Sigmoid colon (tissue), 6 donors: ENCODE measurements at regions not wholly inside any gene's neighbourhood (a gene's known extent, or its start where the extent isn't known, plus 50 kb on each side); places are given as distances from the start of the nearest gene placed in this dataset.

Experiments used
- DNase-seq: peaks from one replicate; pipeline ENCODE4 v3.0.0-alpha.2; 2019
- H3K27ac ChIP-seq, 4 donors: fragments of 200-600 bp; sonication (generic); one replicate each; pipeline ENCODE4 v1.5.1; 2016 to 2019; ENCODE audit warnings: mild to moderate bottlenecking in 1 of 4
- H3K27me3 ChIP-seq, 3 donors: fragments of 200-600 bp; sonication (generic); one replicate each; pipeline ENCODE4 v1.5.1; 2019; ENCODE audit warnings: mild to moderate bottlenecking in 1 of 3
- H3K36me3 ChIP-seq, 4 donors: fragments of 200-600 bp; sonication (generic); one replicate each; pipeline ENCODE4 v1.5.1; 2016 to 2019
- H3K4me1 ChIP-seq, 4 donors: fragments of 200-600 bp; sonication (generic); one replicate each; pipeline ENCODE4 v1.5.1; 2017 to 2019
- H3K4me3 ChIP-seq, 4 donors: fragments of 200-600 bp; sonication (generic); one replicate each; pipeline ENCODE4 v1.5.1; 2017 to 2019; ENCODE audit warnings: mild to moderate bottlenecking in 2 of 4, moderate library complexity in 1 of 4
- H3K9me3 ChIP-seq, 4 donors: fragments of 200-600 bp in 3 of 4; sonication (generic) in 3 of 4; one replicate each; pipeline versions ENCODE4 v1.5.1 to v1.6.1; 2013 to 2019
- CTCF ChIP-seq, 4 experiments: fragments of 450-650 bp in 3 of 4; fragments of 200-600 bp in 1 of 4; IDR thresholded peaks; one replicate each; pipeline ENCODE4 v1.5.1; 2016 to 2019; ENCODE audit warnings: antibody characterized with exemption in 4 of 4, mild to moderate bottlenecking in 3 of 4, moderate library complexity in 2 of 4
- EP300 ChIP-seq, 4 donors: sonication (generic); formaldehyde crosslinking; IDR thresholded peaks; one replicate each; pipeline ENCODE4 v1.6.1; 2017; ENCODE audit warnings: antibody characterized with exemption in 4 of 4
- POLR2A ChIP-seq, 2 donors: fragments of 450-650 bp; IDR thresholded peaks; one replicate each; pipeline ENCODE4 v1.6.1; 2016; ENCODE audit warnings: antibody characterized with exemption in 2 of 2, mild to moderate bottlenecking in 2 of 2, moderate library complexity in 2 of 2
- POLR2AphosphoS5 ChIP-seq, 4 donors: sonication (generic); formaldehyde crosslinking; IDR thresholded peaks; one replicate each; pipeline ENCODE4 v1.6.1; 2017; ENCODE audit warnings: antibody characterized with exemption in 4 of 4
- WGBS, 2 donors: extraction: QIAGEN DNeasy Blood & Tissue Kit; methylation state at CpG; one replicate each; pipeline ENCODE4 v1.1.7; 2013; 5-methylcytosine and 5-hydroxymethylcytosine counted together
- intact Hi-C: fragments of 100-400 bp; cut with DNase I; formaldehyde crosslinking; loops from one replicate; pipeline ENCODE4 v1.15.1; 2023
- small RNA-seq, 3 donors: library from RNA; depleted of rRNA; stranded (forward); fragments of <200 nt; gene quantifications; one replicate each; pipeline ENCODE3, GENCODE V24; 2016
- donor health status: healthy with polysubstance abuse.
- donor health status: healthy.

- H3K27me3 ChIP-seq = no peaks in the 10 kb centered on the region
- TF ChIP-seq POLR2AphosphoS5 (IDR thresholded peaks at IDR 0.05) (no peak), CTCF (IDR thresholded peaks at IDR 0.05) (no peak), EP300 (IDR thresholded peaks at IDR 0.05) (no peak), POLR2A (IDR thresholded peaks at IDR 0.05) (no peak)
- no peak for DNase-seq
- WGBS, 2 donors = 94 to 97% methylated on average over 2 of the region's 2 CpGs
- no peaks in the 10 kb centered on the region for H3K4me1 ChIP-seq
- H3K4me3 ChIP-seq = no peak overlapping the region
- no peak overlapping the region for H3K27ac ChIP-seq
- H3K36me3 ChIP-seq = no peaks in the 10 kb centered on the region
- intact Hi-C loops = no loop called here
- no peaks in the 10 kb centered on the region for H3K9me3 ChIP-seq
Measured at GRCh38 chr2:181836583-181836982, 54.9 kb upstream of the ITPRID2 start.

- TF ChIP-seq POLR2A (IDR thresholded peaks at IDR 0.05) (no peak), POLR2AphosphoS5 (IDR thresholded peaks at IDR 0.05) (no peak), EP300 (IDR thresholded peaks at IDR 0.05) (no peak), CTCF (IDR thresholded peaks at IDR 0.05) (no peak)
- Histone ChIP-seq H3K4me3 (no peak overlapping the region), H3K27me3 (no peaks in the 10 kb centered on the region), H3K36me3 (no peaks in the 10 kb centered on the region), H3K27ac (no peak overlapping the region), H3K4me1 (no peaks in the 10 kb centered on the region), H3K9me3 (no peaks in the 10 kb centered on the region)
- 84 to 92% methylated on average over 2 of the region's 2 CpGs for WGBS, 2 donors
- intact Hi-C loops = no loop called here
- no peak for DNase-seq
Measured at GRCh38 chr2:181837563-181837962, 54.0 kb upstream of the ITPRID2 start.

GRCh38 chr2:181839811-181840210 is 51.7 kb upstream of the ITPRID2 start:
- H3K9me3 ChIP-seq = no peaks in the 10 kb centered on the region
- WGBS, 2 donors = 86 to 94% methylated on average over 1 of the region's 1 CpG
- no peaks in the 10 kb centered on the region for H3K4me1 ChIP-seq
- TF ChIP-seq POLR2A (IDR thresholded peaks at IDR 0.05) (no peak), POLR2AphosphoS5 (IDR thresholded peaks at IDR 0.05) (no peak), EP300 (IDR thresholded peaks at IDR 0.05) (no peak), CTCF (IDR thresholded peaks at IDR 0.05) (no peak)
- H3K36me3 ChIP-seq = no peaks in the 10 kb centered on the region
- intact Hi-C loops = no loop called here
- DNase-seq = no peak
- H3K4me3 ChIP-seq = no peak overlapping the region
- H3K27ac ChIP-seq = no peak overlapping the region
- H3K27me3 ChIP-seq = no peaks in the 10 kb centered on the region

GRCh38 chr2:181841079-181841478 is 50.5 kb upstream of the ITPRID2 start:
- DNase-seq = no peak
- TF ChIP-seq EP300 (IDR thresholded peaks at IDR 0.05) (no peak), CTCF (IDR thresholded peaks at IDR 0.05) (no peak), POLR2AphosphoS5 (IDR thresholded peaks at IDR 0.05) (no peak), POLR2A (IDR thresholded peaks at IDR 0.05) (no peak)
- Histone ChIP-seq H3K36me3 (no peaks in the 10 kb centered on the region), H3K27me3 (no peaks in the 10 kb centered on the region), H3K9me3 (no peaks in the 10 kb centered on the region), H3K4me3 (no peak overlapping the region), H3K27ac (no peak overlapping the region), H3K4me1 (no peaks in the 10 kb centered on the region)
- WGBS, 2 donors = 80 to 86% methylated on average over 2 of the region's 2 CpGs
- intact Hi-C loops = no loop called here

Small RNA genes in the stretch of these regions (small RNA-seq; reads per million reads assigned to genes)
- 0 reads per million in 3 donors for gene RNU6ATAC19P
